ENCODE measurements at regions not wholly inside any gene's neighbourhood (a gene's known extent, or its start where the extent isn't known, plus 50 kb on each side); places are given as distances from the start of the nearest gene placed in this dataset.

- TF ChIP-seq CTCF (conservative IDR thresholded peaks at IDR 0.05; ENCODE audit: low read length) (no peak), EZH2phosphoT487 (IDR thresholded peaks at IDR 0.05; ENCODE audit: borderline replicate concordance) (no peak)
Measured at GRCh38 chr6:165873976-165874375, 210.9 kb upstream of the PDE10A start.
